Astrocyte of the spinal cord (primary cell): ENCODE measurements at regions not wholly inside any gene's neighbourhood (a gene's known extent, or its start where the extent isn't known, plus 50 kb on each side); places are given as distances from the start of the nearest gene placed in this dataset.

Source experiments
- DNase-seq: peaks from one replicate; pipeline ENCODE4 v3.0.0; 2011; ENCODE audit warnings: low read depth, low spot score
- H3K4me3 ChIP-seq: 2 replicates; pipeline ENCODE4 v1.5.1; 2011; ENCODE audit warnings: low read depth, mild to moderate bottlenecking, low read length, moderate library complexity
- CTCF ChIP-seq: IDR thresholded peaks from 2 replicates; pipeline ENCODE4 v1.5.1; 2012; ENCODE audit warnings: low read depth, mild to moderate bottlenecking, low read length, inconsistent platforms
- in situ Hi-C: cut with HindIII; loops from 2 replicates; pipeline ENCODE4 v1.10.0; 2017; ENCODE audit warnings: low sequenced_read_pairs

GRCh38 chr14:97230051-97230450 lies 432.9 kb downstream of the VRK1 start:
- no peak for DNase-seq
- in situ Hi-C loops, result no loop called here
- no peak for TF ChIP-seq CTCF
- no peak overlapping the region for H3K4me3 ChIP-seq

- in situ Hi-C loops, result no loop called here
- no peak for TF ChIP-seq CTCF
- no peak overlapping the region for H3K4me3 ChIP-seq
- DNase-seq, result no peak
Observed at GRCh38 chr14:97233319-97233985, 436.3 kb downstream of the VRK1 start.

- no peak for TF ChIP-seq CTCF
- H3K4me3 ChIP-seq, result no peak overlapping the region
- in situ Hi-C loops, result no loop called here
- DNase-seq, result no peak
Observed at GRCh38 chr14:97246648-97247047, 449.5 kb downstream of the VRK1 start.

- no peak overlapping the region for H3K4me3 ChIP-seq
- TF ChIP-seq CTCF, result no peak
- in situ Hi-C loops, result no loop called here
- no peak for DNase-seq
Observed at GRCh38 chr14:97248973-97249372, 451.8 kb downstream of the VRK1 start.

GRCh38 chr14:97250931-97251330 lies 453.7 kb downstream of the VRK1 start:
- TF ChIP-seq CTCF, result no peak
- in situ Hi-C loops, result no loop called here
- no peak overlapping the region for H3K4me3 ChIP-seq
- no peak for DNase-seq

- H3K4me3 ChIP-seq, result no peak overlapping the region
- DNase-seq, result no peak
- in situ Hi-C loops, result no loop called here
- TF ChIP-seq CTCF, result no peak
Observed at GRCh38 chr14:97251491-97252155, 454.4 kb downstream of the VRK1 start.
